PC-9 (cell line): ENCODE measurements at regions not wholly inside any gene's neighbourhood (a gene's known extent, or its start where the extent isn't known, plus 50 kb on each side); places are given as distances from the start of the nearest gene placed in this dataset.

ENCODE experiments used
- CTCF ChIP-seq: fragments of 200-600 bp; sonication (generic); conservative IDR thresholded peaks from 2 replicates; pipeline ENCODE4 v1.6.1; 2017; ENCODE audit warnings: mixed run types, antibody characterized with exemption, mild to moderate bottlenecking, moderate library complexity
- EZH2 ChIP-seq: fragments of 200-600 bp; sonication (generic); IDR thresholded peaks from 2 replicates; pipeline ENCODE4 v1.8.0; 2017; ENCODE audit warnings: antibody characterized with exemption, low read depth

- TF ChIP-seq CTCF: no peak
- no peak for TF ChIP-seq EZH2
Measured at GRCh38 chrX:99933865-99934264, 476.2 kb downstream of the PCDH19 start.
